ENCODE measurements at regions not wholly inside any gene's neighbourhood (a gene's known extent, or its start where the extent isn't known, plus 50 kb on each side); places are given as distances from the start of the nearest gene placed in this dataset.

- Histone ChIP-seq H3K4me2 (ENCODE audit: insufficient read depth, low read length) (no peak overlapping the region), H3K27ac (ENCODE audit: extremely low read depth, low read depth, low read length) (no peak overlapping the region), H4K20me1 (replicated peaks; ENCODE audit: control insufficient read depth, insufficient read depth, low read length) (no peaks in the 10 kb centered on the region), H3K9me1 (ENCODE audit: control insufficient read depth, insufficient read depth, low read length) (no peaks in the 10 kb centered on the region), H3K9ac (ENCODE audit: insufficient read depth in 1 of 2, low read depth in 2 of 2, low read length in 2 of 2) (no peak overlapping the region), H3K36me3 (ENCODE audit: control insufficient read depth, insufficient read depth, low read length) (no peaks in the 10 kb centered on the region), H2AFZ (ENCODE audit: low read depth, low read length) (no peak overlapping the region), H3K27me3 (ENCODE audit: control insufficient read depth in 2 of 2, insufficient read depth in 2 of 2, low read length in 2 of 2) (peaks cover 0 to 2% of the 10 kb centered on the region in 2 experiments; a peak in 2 of 5 replicates), H3K79me2 (ENCODE audit: control insufficient read depth, insufficient read depth, low read length) (no peaks in the 10 kb centered on the region), H3K4me1 (replicated peaks in 1 of 2; ENCODE audit: control insufficient read depth in 2 of 2, insufficient read depth in 2 of 2, low read length in 2 of 2) (peaks cover 0 to 3% of the 10 kb centered on the region in 2 experiments; a peak in 1 of 5 replicates), H3K9me3 (replicated peaks; ENCODE audit: control insufficient read depth, insufficient read depth, low read depth, low read length) (no peaks in the 10 kb centered on the region), H3K4me3 (no peak overlapping the region)
- CTCF ChIA-PET (ENCODE audit: low intra/inter-chr PET ratio): no interaction called here
- no peak for DNase-seq (ENCODE audit: extremely low read depth in 1 of 4, low spot score in 3 of 4)
- in situ Hi-C loops (cut with MboI) (no loop called here), intact Hi-C loops (cut with micrococcal nuclease) (no loop called here)
- WGBS (ENCODE audit: insufficient coverage, low coverage, missing lambda C conversion rate): 3% methylated on average over 3 of the region's 3 CpGs
- TF ChIP-seq U2AF2 (optimal IDR thresholded peaks at IDR 0.05; ENCODE audit: low read depth, low read length): no peak
- TF ChIP-seq KAT7 (CRISPR knock-in tag; IDR thresholded peaks at IDR 0.05; ENCODE audit: borderline replicate concordance): no peak
- no peak for TF ChIP-seq TCFL5 (CRISPR knock-in tag; conservative IDR thresholded peaks at IDR 0.05)
- no peak for TF ChIP-seq TCF7 (IDR thresholded peaks at IDR 0.05; ENCODE audit: borderline replicate concordance)
- ATAC-seq: no peak
- BruUV-seq (replicated peaks): no TSS peak
- FAIRE-seq: no peak
- POLR2A ChIA-PET: no interaction called here
Observed at GRCh38 chr20:51216850-51217249, 193.9 kb upstream of the KCNG1 start.

DNA sequence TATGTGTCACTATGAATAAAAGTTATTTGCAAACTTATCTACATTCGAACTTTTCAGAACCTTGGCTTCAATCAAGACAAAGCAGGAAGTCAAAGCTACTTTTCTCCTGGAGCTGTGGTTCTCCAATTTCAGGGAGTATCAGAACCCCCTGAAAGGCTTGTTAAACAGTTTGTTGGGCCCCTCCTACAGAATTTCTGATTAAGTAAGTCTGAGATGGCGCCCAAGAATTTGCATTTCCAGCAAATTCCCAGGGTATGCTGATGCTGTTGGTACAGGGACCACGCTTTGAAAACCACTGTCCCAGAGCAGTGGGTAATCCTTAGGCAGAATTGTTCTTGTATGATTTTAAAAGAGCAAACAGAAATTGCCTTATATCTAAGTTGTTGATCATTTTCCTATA, 189.9 kb upstream of the KCNG1 start:
- H3K79me2 ChIP-seq (ENCODE audit: control insufficient read depth, insufficient read depth, low read length): no peaks in the 10 kb centered on the region
- in situ Hi-C loops (cut with MboI): loop anchor here (5.0 kb wide), 1 partner anchor 44 kb away; no protein-coding TSS in a partner anchor
- H4K20me1 ChIP-seq (replicated peaks; ENCODE audit: control insufficient read depth, insufficient read depth, low read length): no peaks in the 10 kb centered on the region
- no peak for ATAC-seq
- H3K4me1 ChIP-seq (replicated peaks in 1 of 2; ENCODE audit: control insufficient read depth in 2 of 2, insufficient read depth in 2 of 2, low read length in 2 of 2): no peaks in the 10 kb centered on the region
- H3K27ac ChIP-seq (ENCODE audit: extremely low read depth, low read depth, low read length): no peak overlapping the region
- ChIA-PET POLR2A (interaction anchor here (1.2 kb wide), 1 partner anchor 48 kb away, joined by 3 read pairs; no protein-coding TSS in a partner anchor), CTCF (ENCODE audit: low intra/inter-chr PET ratio) (no interaction called here)
- intact Hi-C loops (cut with micrococcal nuclease): no loop called here
- DNase-seq (ENCODE audit: extremely low read depth in 1 of 4, low spot score in 3 of 4): no peak
- BruUV-seq (replicated peaks): no TSS peak
- no peak for FAIRE-seq
- H2AFZ ChIP-seq (ENCODE audit: low read depth, low read length): no peak overlapping the region
- 0% methylated on average over 3 of the region's 3 CpGs for WGBS (ENCODE audit: insufficient coverage, low coverage, missing lambda C conversion rate)
- H3K4me2 ChIP-seq (ENCODE audit: insufficient read depth, low read length): no peak overlapping the region
- H3K36me3 ChIP-seq (ENCODE audit: control insufficient read depth, insufficient read depth, low read length): no peaks in the 10 kb centered on the region
- H3K9me3 ChIP-seq (replicated peaks; ENCODE audit: control insufficient read depth, insufficient read depth, low read depth, low read length): no peaks in the 10 kb centered on the region
- peaks cover 0 to 3% of the 10 kb centered on the region in 2 experiments; a peak in 1 of 5 replicates for H3K27me3 ChIP-seq (ENCODE audit: control insufficient read depth in 2 of 2, insufficient read depth in 2 of 2, low read length in 2 of 2)
- H3K9me1 ChIP-seq (ENCODE audit: control insufficient read depth, insufficient read depth, low read length): no peaks in the 10 kb centered on the region
- H3K4me3 ChIP-seq: no peak overlapping the region
- no peak overlapping the region for H3K9ac ChIP-seq (ENCODE audit: insufficient read depth in 1 of 2, low read depth in 2 of 2, low read length in 2 of 2)
- TF ChIP-seq CEBPZ (IDR thresholded peaks at IDR 0.05; ENCODE audit: borderline replicate concordance, low read depth, low read length) (no peak), PBX2 (CRISPR knock-in tag; IDR thresholded peaks at IDR 0.05; ENCODE audit: low read depth) (no peak), PBX2 (tag; conservative IDR thresholded peaks at IDR 0.05; ENCODE audit: low read depth) (no peak), ZFPM2 (CRISPR knock-in tag; IDR thresholded peaks at IDR 0.05) (no peak), MTA1 (IDR thresholded peaks at IDR 0.05; ENCODE audit: borderline replicate concordance) (no peak), TEAD4 (IDR thresholded peaks at IDR 0.05; ENCODE audit: low read length) (no peak), TEAD4 (CRISPR knock-in tag; IDR thresholded peaks at IDR 0.05; ENCODE audit: borderline replicate concordance) (no peak)

Data from K562 (cell line).